Chondrocyte (in vitro differentiated cells): ENCODE measurements at regions not wholly inside any gene's neighbourhood (a gene's known extent, or its start where the extent isn't known, plus 50 kb on each side); places are given as distances from the start of the nearest gene placed in this dataset.

Experiments used
- DNase-seq: peaks from one replicate; pipeline ENCODE4 v3.0.0; 2021; ENCODE audit warnings: mixed read lengths, low spot score
- H3K27ac Mint-ChIP-seq: one replicate; pipeline ENCODE4 v1.8.0; 2021; ENCODE audit warnings: mild to moderate bottlenecking, moderate library complexity, mixed read lengths; ENCODE audit not compliant: unreplicated experiment
- H3K27me3 Mint-ChIP-seq: 2 replicates; pipeline ENCODE4 v1.8.0; 2021; ENCODE audit warnings: low read depth, mixed read lengths
- H3K36me3 Mint-ChIP-seq: 2 replicates; pipeline ENCODE4 v1.8.0; 2021; ENCODE audit warnings: low read depth, mixed read lengths
- H3K4me1 Mint-ChIP-seq: 2 replicates; pipeline ENCODE4 v1.8.0; 2021; ENCODE audit warnings: low read depth, mild to moderate bottlenecking, mixed read lengths
- H3K4me3 Mint-ChIP-seq: one replicate; pipeline ENCODE4 v1.8.0; 2021; ENCODE audit warnings: mild to moderate bottlenecking, moderate library complexity, mixed read lengths; ENCODE audit not compliant: unreplicated experiment
- H3K9me3 Mint-ChIP-seq: 2 replicates; pipeline ENCODE4 v1.8.0; 2021; ENCODE audit warnings: low read depth, mixed read lengths
- CTCF ChIP-seq: fragments of 200-600 bp; sonication (generic); IDR thresholded peaks from 2 replicates; pipeline ENCODE4 v1.5.0; 2021; ENCODE audit warnings: antibody characterized with exemption, mild to moderate bottlenecking, moderate library complexity

- no peaks in the 10 kb centered on the region for H3K4me1 Mint-ChIP-seq
- no peaks in the 10 kb centered on the region for H3K36me3 Mint-ChIP-seq
- DNase-seq, result no peak
- peaks cover 2% of the 10 kb centered on the region for H3K27me3 Mint-ChIP-seq
- no peak overlapping the region for H3K4me3 Mint-ChIP-seq
- TF ChIP-seq CTCF, result no peak
- H3K27ac Mint-ChIP-seq, result no peak overlapping the region
- peaks cover 7% of the 10 kb centered on the region for H3K9me3 Mint-ChIP-seq
Measured at GRCh38 chr4:179097741-179098140, 1655.5 kb upstream of the AGA start.

- no peak for TF ChIP-seq CTCF
- DNase-seq, result no peak
Measured at GRCh38 chr4:179110356-179110755, 1668.1 kb upstream of the AGA start.

GRCh38 chr4:179110816-179111215 is 1668.6 kb upstream of the AGA start:
- H3K27ac Mint-ChIP-seq, result no peak overlapping the region
- no peaks in the 10 kb centered on the region for H3K4me1 Mint-ChIP-seq
- H3K27me3 Mint-ChIP-seq, result no peaks in the 10 kb centered on the region
- H3K4me3 Mint-ChIP-seq, result no peak overlapping the region
- no peak for TF ChIP-seq CTCF
- no peak for DNase-seq
- H3K9me3 Mint-ChIP-seq, result peaks cover 3% of the 10 kb centered on the region
- H3K36me3 Mint-ChIP-seq, result no peaks in the 10 kb centered on the region

More at GRCh38 chr4:179110356-179110755, 1668.1 kb upstream of the AGA start:
- Mint-ChIP-seq H3K36me3 (no peaks in the 10 kb centered on the region), H3K27me3 (no peaks in the 10 kb centered on the region), H3K4me3 (no peak overlapping the region), H3K9me3 (peaks cover 3% of the 10 kb centered on the region), H3K27ac (no peak overlapping the region), H3K4me1 (no peaks in the 10 kb centered on the region)

- Mint-ChIP-seq H3K27ac (no peak overlapping the region), H3K36me3 (no peaks in the 10 kb centered on the region), H3K27me3 (no peaks in the 10 kb centered on the region), H3K4me3 (no peak overlapping the region), H3K4me1 (no peaks in the 10 kb centered on the region), H3K9me3 (peaks cover 3% of the 10 kb centered on the region)
- no peak for DNase-seq
- TF ChIP-seq CTCF, result no peak
Measured at GRCh38 chr4:179112441-179113170, 1670.4 kb upstream of the AGA start.

- no peaks in the 10 kb centered on the region for H3K27me3 Mint-ChIP-seq
- no peak for TF ChIP-seq CTCF
- DNase-seq, result no peak
- H3K9me3 Mint-ChIP-seq, result peaks cover 3% of the 10 kb centered on the region
- H3K4me3 Mint-ChIP-seq, result no peak overlapping the region
- no peak overlapping the region for H3K27ac Mint-ChIP-seq
- H3K36me3 Mint-ChIP-seq, result no peaks in the 10 kb centered on the region
- no peaks in the 10 kb centered on the region for H3K4me1 Mint-ChIP-seq
Measured at GRCh38 chr4:179114615-179115014, 1672.4 kb upstream of the AGA start.
